Esophagus squamous epithelium (tissue), 5 donors: ENCODE measurements at regions not wholly inside any gene's neighbourhood (a gene's known extent, or its start where the extent isn't known, plus 50 kb on each side); places are given as distances from the start of the nearest gene placed in this dataset.

ENCODE experiments used
- DNase-seq: peaks from one replicate; lab custom pipeline; 2025; lab: John Stamatoyannopoulos, UW
- H3K27ac ChIP-seq, 4 donors: fragments of 200-600 bp; sonication (generic); one replicate each; pipeline ENCODE4 v1.5.1; 2016 to 2019; ENCODE audit warnings: mild to moderate bottlenecking in 1 of 4
- H3K27me3 ChIP-seq, 4 donors: fragments of 200-600 bp; sonication (generic); 1 replicate in 3 of 4; 2 replicates in 1 of 4; pipeline versions ENCODE4 v1.5.1 to v1.6.0; 2017 to 2021; ENCODE audit warnings: antibody characterized with exemption in 1 of 4
- H3K36me3 ChIP-seq, 3 donors: fragments of 200-600 bp; sonication (generic); one replicate each; pipeline ENCODE4 v1.5.1; 2016 to 2019
- H3K4me1 ChIP-seq, 3 donors: fragments of 200-600 bp; sonication (generic); one replicate each; pipeline ENCODE4 v1.5.1; 2017 to 2019
- H3K4me3 ChIP-seq, 4 donors: fragments of 200-600 bp; sonication (generic); 1 replicate in 3 of 4; 2 replicates in 1 of 4; pipeline ENCODE4 v1.5.1; 2016 to 2019; ENCODE audit warnings: mild to moderate bottlenecking in 2 of 4, moderate library complexity in 1 of 4
- H3K9me3 ChIP-seq, 3 donors: fragments of 200-600 bp; sonication (generic); one replicate each; pipeline ENCODE4 v1.5.1; 2016 to 2019
- CTCF ChIP-seq, 6 experiments: fragments of 450-650 bp in 4 of 6; fragments of 200-600 bp in 2 of 6; sonication (generic) in 2 of 6; IDR thresholded peaks; one replicate each; pipeline ENCODE4 v1.5.1; 2016 to 2019; ENCODE audit warnings: antibody characterized with exemption in 6 of 6, mild to moderate bottlenecking in 4 of 6, moderate library complexity in 4 of 6
- POLR2A ChIP-seq, 4 donors: fragments of 450-650 bp; IDR thresholded peaks; one replicate each; pipeline ENCODE4 v1.6.1; 2017; ENCODE audit warnings: antibody characterized with exemption in 4 of 4, mild to moderate bottlenecking in 4 of 4, moderate library complexity in 3 of 4
- WGBS, 2 donors: methylation state at CpG; one replicate each; pipeline ENCODE4 v1.1.5; 2018; 5-methylcytosine and 5-hydroxymethylcytosine counted together
- intact Hi-C: fragments of 100-400 bp; cut with DNase I; formaldehyde crosslinking; loops from one replicate; pipeline ENCODE4 v1.15.0; 2022
- donor health status: DM: yes; HTN: yes; CAD: no.

GRCh38 chr11:129576652-129577051 is 201.0 kb downstream of the BARX2 start:
- WGBS, 2 donors, result 56 to 62% methylated on average over 2 of the region's 2 CpGs
- H3K4me1 ChIP-seq, result no peaks in the 10 kb centered on the region
- H3K27me3 ChIP-seq, result no peaks in the 10 kb centered on the region
- no peaks in the 10 kb centered on the region for H3K36me3 ChIP-seq
- TF ChIP-seq POLR2A (IDR thresholded peaks at IDR 0.05) (no peak), CTCF (IDR thresholded peaks at IDR 0.05) (no peak)
- H3K9me3 ChIP-seq, result no peaks in the 10 kb centered on the region
- no peak overlapping the region for H3K4me3 ChIP-seq
- H3K27ac ChIP-seq, result no peak overlapping the region
- no peak for DNase-seq
- intact Hi-C loops, result no loop called here

GRCh38 chr11:129578006-129578405 is 202.4 kb downstream of the BARX2 start:
- no peaks in the 10 kb centered on the region for H3K36me3 ChIP-seq
- intact Hi-C loops, result no loop called here
- no peak for DNase-seq
- no peak overlapping the region for H3K4me3 ChIP-seq
- no peaks in the 10 kb centered on the region for H3K9me3 ChIP-seq
- 71 to 84% methylated on average over 3 of the region's 4 CpGs for WGBS, 2 donors
- no peak overlapping the region for H3K27ac ChIP-seq
- no peaks in the 10 kb centered on the region for H3K27me3 ChIP-seq
- TF ChIP-seq POLR2A (IDR thresholded peaks at IDR 0.05), result no peak
- TF ChIP-seq CTCF (IDR thresholded peaks at IDR 0.05), result no peak
- no peaks in the 10 kb centered on the region for H3K4me1 ChIP-seq

- H3K9me3 ChIP-seq, result no peaks in the 10 kb centered on the region
- H3K4me1 ChIP-seq, result no peaks in the 10 kb centered on the region
- no peak overlapping the region for H3K4me3 ChIP-seq
- TF ChIP-seq POLR2A (IDR thresholded peaks at IDR 0.05) (no peak), CTCF (IDR thresholded peaks at IDR 0.05) (no peak)
- 89 to 93% methylated on average over 3 to 7 of the region's 10 CpGs for WGBS, 2 donors
- no peak for DNase-seq
- no peak overlapping the region for H3K27ac ChIP-seq
- H3K36me3 ChIP-seq, result no peaks in the 10 kb centered on the region
- intact Hi-C loops, result no loop called here
- H3K27me3 ChIP-seq, result no peaks in the 10 kb centered on the region
These were observed 204.6 kb downstream of the BARX2 start for GRCh38 chr11:129580278-129580677.

- peaks cover 0 to 21% (median 0%) of the 10 kb centered on the region in 3 donors for H3K4me1 ChIP-seq
- intact Hi-C loops, result no loop called here
- no peak overlapping the region for H3K27ac ChIP-seq
- 65 to 71% methylated on average over 6 of the region's 6 CpGs for WGBS, 2 donors
- H3K4me3 ChIP-seq, result no peak overlapping the region
- no peaks in the 10 kb centered on the region for H3K36me3 ChIP-seq
- H3K9me3 ChIP-seq, result no peaks in the 10 kb centered on the region
- H3K27me3 ChIP-seq, result no peaks in the 10 kb centered on the region
- DNase-seq, result no peak
- TF ChIP-seq POLR2A (IDR thresholded peaks at IDR 0.05) (no peak), CTCF (IDR thresholded peaks at IDR 0.05) (no peak)
These were observed 208.7 kb downstream of the BARX2 start for GRCh38 chr11:129584316-129584715.

GRCh38 chr11:129589190-129589860 is 213.7 kb downstream of the BARX2 start:
- Histone ChIP-seq H3K27me3 (no peaks in the 10 kb centered on the region), H3K9me3 (no peaks in the 10 kb centered on the region), H3K4me3 (no peak overlapping the region), H3K4me1 (peaks cover 6 to 71% (median 7%) of the 10 kb centered on the region in 3 donors), H3K36me3 (no peaks in the 10 kb centered on the region), H3K27ac (peak overlapping the region in 1 of 4 donors; percentile 86)
- intact Hi-C loops, result no loop called here
- no peak for TF ChIP-seq POLR2A (IDR thresholded peaks at IDR 0.05)
- TF ChIP-seq CTCF (IDR thresholded peaks at IDR 0.05), result no peak
- DNase-seq, result no peak
- 34 to 58% methylated on average over 5 of the region's 5 CpGs for WGBS, 2 donors
